Kidney epithelial cell (primary cell): ENCODE measurements at regions not wholly inside any gene's neighbourhood (a gene's known extent, or its start where the extent isn't known, plus 50 kb on each side); places are given as distances from the start of the nearest gene placed in this dataset.

Experiments used
- DNase-seq: peaks from one replicate; pipeline ENCODE4 v3.0.0-alpha.2; 2010; ENCODE audit warnings: low read depth
- H3K27me3 ChIP-seq: 2 replicates; pipeline ENCODE4 v1.6.0; 2011; ENCODE audit warnings: low read length; ENCODE audit not compliant: control insufficient read depth, insufficient read depth
- H3K36me3 ChIP-seq: 2 replicates; pipeline ENCODE4 v1.5.1; 2011; ENCODE audit warnings: low read length; ENCODE audit not compliant: control insufficient read depth, insufficient read depth
- H3K4me3 ChIP-seq: 2 replicates; pipeline ENCODE4 v1.5.1; 2011; ENCODE audit warnings: low read depth, mild to moderate bottlenecking, control low read depth, low read length
- CTCF ChIP-seq: IDR thresholded peaks from 2 replicates; pipeline ENCODE4 v1.5.1; 2011; ENCODE audit warnings: mild to moderate bottlenecking, moderate library complexity, low read length, control low read depth, inconsistent platforms; ENCODE audit not compliant: insufficient read depth, poor library complexity, severe bottlenecking

GRCh38 chr9:100661668-100662067 lies 83.8 kb downstream of the CAVIN4 start:
- TF ChIP-seq CTCF: no peak
- no peaks in the 10 kb centered on the region for H3K36me3 ChIP-seq
- no peak for DNase-seq
- H3K4me3 ChIP-seq: no peak overlapping the region
- H3K27me3 ChIP-seq: no peaks in the 10 kb centered on the region

GRCh38 chr9:100662122-100662521 lies 84.2 kb downstream of the CAVIN4 start:
- Histone ChIP-seq H3K4me3 (no peak overlapping the region), H3K36me3 (no peaks in the 10 kb centered on the region), H3K27me3 (no peaks in the 10 kb centered on the region)
- no peak for DNase-seq
- TF ChIP-seq CTCF: no peak

- no peaks in the 10 kb centered on the region for H3K27me3 ChIP-seq
- H3K4me3 ChIP-seq: no peak overlapping the region
- no peaks in the 10 kb centered on the region for H3K36me3 ChIP-seq
- TF ChIP-seq CTCF: no peak
- DNase-seq: no peak
These were observed 89.6 kb downstream of the CAVIN4 start for GRCh38 chr9:100667448-100667847.

GRCh38 chr9:100668024-100668423 lies 90.1 kb downstream of the CAVIN4 start:
- no peaks in the 10 kb centered on the region for H3K27me3 ChIP-seq
- no peak for TF ChIP-seq CTCF
- DNase-seq: no peak

GRCh38 chr9:100669968-100670367 lies 92.1 kb downstream of the CAVIN4 start:
- Histone ChIP-seq H3K4me3 (no peak overlapping the region), H3K27me3 (no peaks in the 10 kb centered on the region), H3K36me3 (no peaks in the 10 kb centered on the region)
- TF ChIP-seq CTCF: no peak
- DNase-seq: no peak

More at GRCh38 chr9:100668024-100668423, 90.1 kb downstream of the CAVIN4 start:
- Histone ChIP-seq H3K4me3 (no peak overlapping the region), H3K36me3 (no peaks in the 10 kb centered on the region)

GRCh38 chr9:100670719-100671118 lies 92.8 kb downstream of the CAVIN4 start:
- no peak for TF ChIP-seq CTCF
- DNase-seq: peak; percentile 25
- H3K36me3 ChIP-seq: no peaks in the 10 kb centered on the region
- no peak overlapping the region for H3K4me3 ChIP-seq
- no peaks in the 10 kb centered on the region for H3K27me3 ChIP-seq
